WTC11 (cell line): ENCODE measurements at regions not wholly inside any gene's neighbourhood (a gene's known extent, or its start where the extent isn't known, plus 50 kb on each side); places are given as distances from the start of the nearest gene placed in this dataset.

Experiments used
- ATAC-seq: fragments of 200-7000 bp; cut with Tn5 transposase; 2 replicates; pipeline ENCODE4 v1.10.0; 2021; ENCODE audit warnings: mild to moderate bottlenecking, moderate library complexity
- CTCF ChIA-PET: fragments of 300-600 bp; sonication (Branson Sonifier 250); formaldehyde crosslinking; loops from one replicate; lab custom pipeline; 2021; ENCODE audit warnings: antibody characterized with exemption; lab: Charles Lee
- POLR2A ChIA-PET: fragments of 350-600 bp; sonication (Branson Sonifier 250); formaldehyde crosslinking; loops from one replicate; lab custom pipeline; 2021; ENCODE audit warnings: antibody characterized with exemption; lab: Charles Lee
- DNase-seq: peaks from one replicate; pipeline ENCODE4 v3.0.0; 2021; ENCODE audit warnings: low spot score
- H3K27ac Mint-ChIP-seq: 2 replicates; pipeline ENCODE4 v1.8.0; 2021; ENCODE audit warnings: mixed read lengths
- H3K27me3 Mint-ChIP-seq: 2 replicates; pipeline ENCODE4 v1.8.0; 2021; ENCODE audit warnings: low read depth, mild to moderate bottlenecking, moderate library complexity, mixed read lengths
- H3K36me3 Mint-ChIP-seq: 2 replicates; pipeline ENCODE4 v1.8.0; 2021; ENCODE audit warnings: mixed read lengths
- H3K4me1 Mint-ChIP-seq: 2 replicates; pipeline ENCODE4 v1.8.0; 2022; ENCODE audit warnings: mixed read lengths
- H3K4me3 Mint-ChIP-seq: 2 replicates; pipeline ENCODE4 v1.8.0; 2021; ENCODE audit warnings: mild to moderate bottlenecking, moderate library complexity, mixed read lengths
- H3K9me3 Mint-ChIP-seq: 2 replicates; pipeline ENCODE4 v1.8.0; 2021; ENCODE audit warnings: mixed read lengths
- ATF1 ChIP-seq: sonication (generic); formaldehyde crosslinking; IDR thresholded peaks from 2 replicates; pipeline ENCODE4 v1.8.1; 2023; ENCODE audit warnings: mild to moderate bottlenecking, moderate library complexity, missing genetic modification reagents
- EMX1 ChIP-seq: fragments of 250-450 bp; sonication (Bioruptor Pico); IDR thresholded peaks from 2 replicates; pipeline ENCODE4 v1.8.0; 2021; ENCODE audit warnings: mild to moderate bottlenecking
- FOXP1 ChIP-seq: sonication (generic); formaldehyde crosslinking; IDR thresholded peaks from 2 replicates; pipeline ENCODE4 v1.8.0; 2022; ENCODE audit warnings: missing genetic modification reagents, mild to moderate bottlenecking, moderate library complexity, borderline replicate concordance
- GABPB1 ChIP-seq: sonication (generic); formaldehyde crosslinking; IDR thresholded peaks from 2 replicates; pipeline ENCODE4 v1.8.1; 2023; ENCODE audit warnings: mild to moderate bottlenecking, missing genetic modification reagents
- JUN ChIP-seq: sonication (generic); formaldehyde crosslinking; IDR thresholded peaks from 2 replicates; pipeline ENCODE4 v1.8.0; 2023; ENCODE audit warnings: mild to moderate bottlenecking, missing genetic modification reagents
- KAT7 ChIP-seq: sonication (generic); formaldehyde crosslinking; IDR thresholded peaks from 2 replicates; pipeline ENCODE4 v1.8.1; 2023; ENCODE audit warnings: missing genetic modification reagents, mild to moderate bottlenecking, borderline replicate concordance
- NFE2L1 ChIP-seq: sonication (generic); formaldehyde crosslinking; IDR thresholded peaks from 2 replicates; pipeline ENCODE4 v1.8.1; 2023; ENCODE audit warnings: missing genetic modification reagents
- NFYB ChIP-seq: sonication (generic); formaldehyde crosslinking; conservative IDR thresholded peaks from 2 replicates; pipeline ENCODE4 v1.8.0; 2022; ENCODE audit warnings: low read depth, missing genetic modification reagents
- PRRX2 ChIP-seq: fragments of 250-450 bp; sonication (Bioruptor Pico); IDR thresholded peaks from 2 replicates; pipeline ENCODE4 v1.8.0; 2021; ENCODE audit warnings: mild to moderate bottlenecking
- SMAD4 ChIP-seq: sonication (generic); formaldehyde crosslinking; IDR thresholded peaks from 2 replicates; pipeline ENCODE4 v1.8.0; 2022; ENCODE audit warnings: mild to moderate bottlenecking, missing genetic modification reagents
- TCF7 ChIP-seq: sonication (generic); formaldehyde crosslinking; IDR thresholded peaks from 2 replicates; pipeline ENCODE4 v1.8.0; 2022; ENCODE audit warnings: mild to moderate bottlenecking, low read depth, missing genetic modification reagents, moderate library complexity
- TEAD1 ChIP-seq: sonication (generic); formaldehyde crosslinking; IDR thresholded peaks from 2 replicates; pipeline ENCODE4 v1.8.0; 2022; ENCODE audit warnings: mild to moderate bottlenecking, missing genetic modification reagents
- ZNF121 ChIP-seq: sonication (generic); formaldehyde crosslinking; IDR thresholded peaks from 2 replicates; pipeline ENCODE4 v1.8.0; 2023; ENCODE audit warnings: missing genetic modification reagents
- ZNF396 ChIP-seq: fragments of 250-450 bp; sonication (Bioruptor Pico); IDR thresholded peaks from 2 replicates; pipeline ENCODE4 v1.8.0; 2021; ENCODE audit warnings: mild to moderate bottlenecking, moderate library complexity, borderline replicate concordance
- ZNF671 ChIP-seq: fragments of 250-450 bp; sonication (Bioruptor Pico); IDR thresholded peaks from 2 replicates; pipeline ENCODE4 v1.8.0; 2021; ENCODE audit warnings: mild to moderate bottlenecking
- TF ChIP-seq, protein P1 (sequence below): sonication (generic); formaldehyde crosslinking; IDR thresholded peaks from 2 replicates; pipeline ENCODE4 v1.8.0; 2022; ENCODE audit warnings: missing genetic modification reagents
- TF ChIP-seq, protein P2 (sequence below): sonication (generic); formaldehyde crosslinking; IDR thresholded peaks from 2 replicates; pipeline ENCODE4 v1.8.0; 2022; ENCODE audit warnings: mild to moderate bottlenecking, missing genetic modification reagents
- TF ChIP-seq, protein P3 (sequence below): sonication (generic); formaldehyde crosslinking; IDR thresholded peaks from 2 replicates; pipeline ENCODE4 v1.8.1; 2022; ENCODE audit warnings: mild to moderate bottlenecking, moderate library complexity, missing genetic modification reagents
- TF ChIP-seq, protein P4 (sequence below): sonication (generic); formaldehyde crosslinking; IDR thresholded peaks from 2 replicates; pipeline ENCODE4 v1.8.0; 2023; ENCODE audit warnings: missing genetic modification reagents
- TF ChIP-seq, protein P5 (sequence below): sonication (generic); formaldehyde crosslinking; IDR thresholded peaks from 2 replicates; pipeline ENCODE4 v1.8.1; 2022; ENCODE audit warnings: low read depth, mild to moderate bottlenecking, moderate library complexity, missing genetic modification reagents, borderline replicate concordance

DNA sequence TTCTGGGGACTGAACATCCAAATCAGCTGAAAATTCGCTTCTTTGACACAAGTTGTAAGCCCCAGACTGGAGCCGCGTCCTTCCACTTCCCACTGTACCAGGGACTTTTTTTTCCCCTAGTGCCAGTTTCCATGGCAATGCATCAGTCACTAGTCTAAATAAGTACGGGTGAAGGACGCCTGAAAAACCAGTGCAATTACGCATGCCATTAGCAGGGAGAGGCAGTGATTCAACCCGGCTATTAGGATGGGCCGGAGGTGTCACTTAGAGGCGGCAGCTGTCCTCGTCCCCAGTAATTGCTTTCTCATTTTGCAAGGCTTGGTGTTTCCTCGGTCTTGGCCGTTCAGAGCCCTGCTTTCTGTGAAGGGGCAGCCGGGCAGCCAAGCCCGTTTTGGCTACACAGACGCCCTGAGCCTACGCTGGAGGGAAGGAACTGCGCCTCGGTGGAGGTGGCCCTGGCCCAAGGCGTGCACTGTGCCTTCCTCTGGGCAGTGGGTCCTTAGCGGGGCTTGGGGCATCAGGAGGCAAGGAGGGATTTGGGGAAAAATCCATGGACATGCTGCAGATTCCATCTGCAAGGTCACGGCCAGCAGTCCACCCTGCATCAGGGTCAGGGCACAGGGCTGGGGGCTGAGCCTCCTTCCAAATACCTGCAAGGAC is 319.7 kb downstream of the CTTN start:
- Mint-ChIP-seq H3K36me3 (no peaks in the 10 kb centered on the region), H3K27ac (no peak overlapping the region), H3K9me3 (no peaks in the 10 kb centered on the region), H3K4me1 (peaks cover 26% of the 10 kb centered on the region), H3K27me3 (no peaks in the 10 kb centered on the region), H3K4me3 (no peak overlapping the region)
- no peak for TF ChIP-seq GABPB1 (CRISPR knock-in tag)
- TF ChIP-seq, protein P1, sequence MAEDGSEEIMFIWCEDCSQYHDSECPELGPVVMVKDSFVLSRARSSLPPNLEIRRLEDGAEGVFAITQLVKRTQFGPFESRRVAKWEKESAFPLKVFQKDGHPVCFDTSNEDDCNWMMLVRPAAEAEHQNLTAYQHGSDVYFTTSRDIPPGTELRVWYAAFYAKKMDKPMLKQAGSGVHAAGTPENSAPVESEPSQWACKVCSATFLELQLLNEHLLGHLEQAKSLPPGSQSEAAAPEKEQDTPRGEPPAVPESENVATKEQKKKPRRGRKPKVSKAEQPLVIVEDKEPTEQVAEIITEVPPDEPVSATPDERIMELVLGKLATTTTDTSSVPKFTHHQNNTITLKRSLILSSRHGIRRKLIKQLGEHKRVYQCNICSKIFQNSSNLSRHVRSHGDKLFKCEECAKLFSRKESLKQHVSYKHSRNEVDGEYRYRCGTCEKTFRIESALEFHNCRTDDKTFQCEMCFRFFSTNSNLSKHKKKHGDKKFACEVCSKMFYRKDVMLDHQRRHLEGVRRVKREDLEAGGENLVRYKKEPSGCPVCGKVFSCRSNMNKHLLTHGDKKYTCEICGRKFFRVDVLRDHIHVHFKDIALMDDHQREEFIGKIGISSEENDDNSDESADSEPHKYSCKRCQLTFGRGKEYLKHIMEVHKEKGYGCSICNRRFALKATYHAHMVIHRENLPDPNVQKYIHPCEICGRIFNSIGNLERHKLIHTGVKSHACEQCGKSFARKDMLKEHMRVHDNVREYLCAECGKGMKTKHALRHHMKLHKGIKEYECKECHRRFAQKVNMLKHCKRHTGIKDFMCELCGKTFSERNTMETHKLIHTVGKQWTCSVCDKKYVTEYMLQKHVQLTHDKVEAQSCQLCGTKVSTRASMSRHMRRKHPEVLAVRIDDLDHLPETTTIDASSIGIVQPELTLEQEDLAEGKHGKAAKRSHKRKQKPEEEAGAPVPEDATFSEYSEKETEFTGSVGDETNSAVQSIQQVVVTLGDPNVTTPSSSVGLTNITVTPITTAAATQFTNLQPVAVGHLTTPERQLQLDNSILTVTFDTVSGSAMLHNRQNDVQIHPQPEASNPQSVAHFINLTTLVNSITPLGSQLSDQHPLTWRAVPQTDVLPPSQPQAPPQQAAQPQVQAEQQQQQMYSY (CRISPR knock-in tag): no peak
- TF ChIP-seq EMX1 (CRISPR knock-in tag): no peak
- TF ChIP-seq KAT7 (CRISPR knock-in tag): no peak
- ChIA-PET CTCF (no interaction called here), POLR2A (interaction anchor here (0.5 kb wide), 1 partner anchor 51 kb away, joined by 3 read pairs; no protein-coding TSS in a partner anchor)
- DNase-seq: no peak
- ATAC-seq: no peak

DNA sequence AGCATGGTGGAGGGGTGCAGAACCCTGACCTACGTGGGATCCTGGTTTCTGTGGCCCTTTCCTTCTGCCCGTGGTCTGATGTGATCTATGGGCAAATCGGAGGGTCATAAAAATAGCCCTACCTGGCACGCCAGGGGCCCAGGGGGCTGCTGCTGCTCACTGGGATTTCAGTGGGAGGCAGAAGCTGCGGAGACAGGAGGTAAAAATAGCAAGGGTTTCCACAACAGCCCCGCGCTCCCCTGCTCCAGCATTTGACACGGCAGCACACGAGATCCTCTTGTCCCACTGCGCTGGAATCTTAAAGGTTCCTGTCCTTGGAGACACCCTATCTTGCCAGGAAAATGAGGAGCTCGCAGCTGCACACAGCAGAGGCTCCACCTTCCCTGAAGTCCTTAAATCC is 321.2 kb downstream of the CTTN start:
- H3K36me3 Mint-ChIP-seq: no peaks in the 10 kb centered on the region
- no peak overlapping the region for H3K4me3 Mint-ChIP-seq
- CTCF ChIA-PET: no interaction called here
- H3K4me1 Mint-ChIP-seq: peaks cover 12% of the 10 kb centered on the region
- H3K27me3 Mint-ChIP-seq: no peaks in the 10 kb centered on the region; the same call in 1 of the 2 replicates
- H3K9me3 Mint-ChIP-seq: no peaks in the 10 kb centered on the region
- DNase-seq: no peak
- no peak for ATAC-seq
- H3K27ac Mint-ChIP-seq: no peak overlapping the region
- TF ChIP-seq JUN (CRISPR knock-in tag) (no peak), TCF7 (CRISPR knock-in tag) (no peak), ATF1 (CRISPR knock-in tag) (no peak), ZNF671 (CRISPR knock-in tag) (no peak), ZNF396 (CRISPR knock-in tag) (no peak), EMX1 (CRISPR knock-in tag) (no peak)
- TF ChIP-seq, protein P2, sequence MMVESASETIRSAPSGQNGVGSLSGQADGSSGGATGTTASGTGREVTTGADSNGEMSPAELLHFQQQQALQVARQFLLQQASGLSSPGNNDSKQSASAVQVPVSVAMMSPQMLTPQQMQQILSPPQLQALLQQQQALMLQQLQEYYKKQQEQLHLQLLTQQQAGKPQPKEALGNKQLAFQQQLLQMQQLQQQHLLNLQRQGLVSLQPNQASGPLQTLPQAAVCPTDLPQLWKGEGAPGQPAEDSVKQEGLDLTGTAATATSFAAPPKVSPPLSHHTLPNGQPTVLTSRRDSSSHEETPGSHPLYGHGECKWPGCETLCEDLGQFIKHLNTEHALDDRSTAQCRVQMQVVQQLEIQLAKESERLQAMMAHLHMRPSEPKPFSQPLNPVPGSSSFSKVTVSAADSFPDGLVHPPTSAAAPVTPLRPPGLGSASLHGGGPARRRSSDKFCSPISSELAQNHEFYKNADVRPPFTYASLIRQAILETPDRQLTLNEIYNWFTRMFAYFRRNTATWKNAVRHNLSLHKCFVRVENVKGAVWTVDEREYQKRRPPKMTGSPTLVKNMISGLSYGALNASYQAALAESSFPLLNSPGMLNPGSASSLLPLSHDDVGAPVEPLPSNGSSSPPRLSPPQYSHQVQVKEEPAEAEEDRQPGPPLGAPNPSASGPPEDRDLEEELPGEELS (CRISPR knock-in tag): no peak
- TF ChIP-seq, protein P3, sequence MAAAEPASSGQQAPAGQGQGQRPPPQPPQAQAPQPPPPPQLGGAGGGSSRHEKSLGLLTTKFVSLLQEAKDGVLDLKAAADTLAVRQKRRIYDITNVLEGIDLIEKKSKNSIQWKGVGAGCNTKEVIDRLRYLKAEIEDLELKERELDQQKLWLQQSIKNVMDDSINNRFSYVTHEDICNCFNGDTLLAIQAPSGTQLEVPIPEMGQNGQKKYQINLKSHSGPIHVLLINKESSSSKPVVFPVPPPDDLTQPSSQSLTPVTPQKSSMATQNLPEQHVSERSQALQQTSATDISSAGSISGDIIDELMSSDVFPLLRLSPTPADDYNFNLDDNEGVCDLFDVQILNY (CRISPR knock-in tag): no peak
- TF ChIP-seq, all 79 proteins: peak for 0
- POLR2A ChIA-PET: no interaction called here

DNA sequence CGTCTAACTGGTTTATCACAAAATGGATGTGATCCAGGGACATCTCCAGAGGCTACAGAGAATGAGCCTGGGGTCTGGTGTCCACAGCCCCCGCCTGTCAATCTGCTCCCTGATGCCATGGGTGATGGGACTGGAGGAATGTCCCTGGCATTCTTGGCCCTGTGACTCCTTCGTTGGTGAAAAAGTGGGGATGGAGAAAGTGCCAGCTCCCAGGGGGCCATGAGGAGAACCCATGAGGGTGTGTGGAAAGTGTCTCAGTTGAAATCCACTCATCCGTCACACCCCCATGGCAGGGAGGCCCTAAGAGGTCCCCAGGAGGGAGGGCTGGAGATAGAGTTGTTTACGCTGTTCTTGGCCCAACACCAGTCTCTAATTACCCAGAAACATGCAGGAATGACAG is 322.0 kb downstream of the CTTN start:
- no peak for ATAC-seq
- peaks cover 9% of the 10 kb centered on the region; the same call in 1 of the 2 replicates for H3K4me1 Mint-ChIP-seq

More for the DNA sequence above, 322.0 kb downstream of the CTTN start:
- ChIA-PET POLR2A (no interaction called here), CTCF (no interaction called here)
- no peaks in the 10 kb centered on the region for H3K36me3 Mint-ChIP-seq
- DNase-seq: no peak
- no peak overlapping the region for H3K27ac Mint-ChIP-seq
- TF ChIP-seq ZNF121 (CRISPR knock-in tag): no peak
- no peak for TF ChIP-seq TEAD1 (CRISPR knock-in tag)
- TF ChIP-seq NFYB: no peak
- TF ChIP-seq, protein P3 (CRISPR knock-in tag): no peak
- TF ChIP-seq NFE2L1: no peak
- TF ChIP-seq, protein P4, sequence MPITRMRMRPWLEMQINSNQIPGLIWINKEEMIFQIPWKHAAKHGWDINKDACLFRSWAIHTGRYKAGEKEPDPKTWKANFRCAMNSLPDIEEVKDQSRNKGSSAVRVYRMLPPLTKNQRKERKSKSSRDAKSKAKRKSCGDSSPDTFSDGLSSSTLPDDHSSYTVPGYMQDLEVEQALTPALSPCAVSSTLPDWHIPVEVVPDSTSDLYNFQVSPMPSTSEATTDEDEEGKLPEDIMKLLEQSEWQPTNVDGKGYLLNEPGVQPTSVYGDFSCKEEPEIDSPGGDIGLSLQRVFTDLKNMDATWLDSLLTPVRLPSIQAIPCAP: no peak
- TF ChIP-seq SMAD4 (CRISPR knock-in tag): no peak
- no peak for TF ChIP-seq FOXP1 (CRISPR knock-in tag)
- TF ChIP-seq, protein P5, sequence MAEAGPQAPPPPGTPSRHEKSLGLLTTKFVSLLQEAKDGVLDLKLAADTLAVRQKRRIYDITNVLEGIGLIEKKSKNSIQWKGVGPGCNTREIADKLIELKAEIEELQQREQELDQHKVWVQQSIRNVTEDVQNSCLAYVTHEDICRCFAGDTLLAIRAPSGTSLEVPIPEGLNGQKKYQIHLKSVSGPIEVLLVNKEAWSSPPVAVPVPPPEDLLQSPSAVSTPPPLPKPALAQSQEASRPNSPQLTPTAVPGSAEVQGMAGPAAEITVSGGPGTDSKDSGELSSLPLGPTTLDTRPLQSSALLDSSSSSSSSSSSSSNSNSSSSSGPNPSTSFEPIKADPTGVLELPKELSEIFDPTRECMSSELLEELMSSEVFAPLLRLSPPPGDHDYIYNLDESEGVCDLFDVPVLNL (CRISPR knock-in tag): no peak
- TF ChIP-seq PRRX2: no peak
- H3K27me3 Mint-ChIP-seq: no peaks in the 10 kb centered on the region; the same call in 1 of the 2 replicates
- no peak overlapping the region for H3K4me3 Mint-ChIP-seq
- no peaks in the 10 kb centered on the region for H3K9me3 Mint-ChIP-seq
